GM19324 (cell line): ENCODE measurements at regions not wholly inside any gene's neighbourhood (a gene's known extent, or its start where the extent isn't known, plus 50 kb on each side); places are given as distances from the start of the nearest gene placed in this dataset.
A peak's percentile ranks its signal among the peaks of the same experiment; 100 is the strongest.

Experiments used
- ATAC-seq: cut with Tn5 transposase; IDR thresholded peaks from one replicate; pipeline ENCODE4 v1.9.1; 2021; ENCODE audit warnings: mild to moderate bottlenecking, moderate library complexity; ENCODE audit not compliant: unreplicated experiment, low FRiP score

GRCh38 chr9:16128003-16128402 is 575.2 kb downstream of the CCDC171 start:
- ATAC-seq = no peak

GRCh38 chr9:16131264-16131663 is 578.4 kb downstream of the CCDC171 start:
- no peak for ATAC-seq

DNA sequence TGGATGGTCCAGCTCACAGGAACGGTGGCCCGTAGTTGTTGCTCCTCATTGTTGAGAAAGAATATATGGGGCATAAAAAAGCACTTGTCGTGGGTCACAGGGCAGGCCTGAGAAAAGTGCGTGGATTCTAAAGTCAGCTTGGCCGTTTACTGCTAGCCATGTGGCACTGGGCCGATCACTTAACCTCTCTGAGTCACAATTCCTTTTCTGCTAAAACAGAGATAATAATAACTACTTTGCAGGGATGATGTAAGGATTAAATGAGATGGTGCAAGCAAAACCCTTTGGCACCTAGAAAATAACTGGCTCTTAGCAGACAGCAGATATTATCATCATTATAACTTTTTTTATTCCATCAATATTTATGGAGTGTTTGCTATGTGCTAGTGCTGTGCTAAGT is 579.7 kb downstream of the CCDC171 start:
- no peak for ATAC-seq

DNA sequence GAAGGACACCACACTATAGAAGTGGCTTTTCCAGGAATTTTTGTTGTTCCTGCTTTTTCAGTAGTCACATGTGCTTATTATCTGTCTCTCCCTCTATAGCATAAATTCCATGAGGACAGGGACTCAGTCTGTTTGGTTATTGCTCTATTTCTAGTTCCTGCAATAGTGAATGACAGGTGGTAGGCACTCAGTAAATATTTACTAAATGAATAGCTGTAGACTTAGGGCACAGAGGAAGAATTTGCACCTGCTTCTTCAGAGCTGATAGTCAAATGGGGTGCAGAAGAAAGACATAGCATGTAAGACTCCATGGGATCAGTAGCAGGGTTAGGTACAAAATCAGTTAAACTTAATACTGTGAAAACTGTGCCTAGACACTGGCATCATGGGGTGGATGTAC is 580.2 kb downstream of the CCDC171 start:
- no peak for ATAC-seq

- peak; percentile 51 for ATAC-seq
These were observed 580.8 kb downstream of the CCDC171 start for GRCh38 chr9:16133556-16134227.

GRCh38 chr9:16134351-16134750 is 581.5 kb downstream of the CCDC171 start:
- no peak for ATAC-seq

- no peak for ATAC-seq
These were observed 583.1 kb downstream of the CCDC171 start for GRCh38 chr9:16135968-16136367.

DNA sequence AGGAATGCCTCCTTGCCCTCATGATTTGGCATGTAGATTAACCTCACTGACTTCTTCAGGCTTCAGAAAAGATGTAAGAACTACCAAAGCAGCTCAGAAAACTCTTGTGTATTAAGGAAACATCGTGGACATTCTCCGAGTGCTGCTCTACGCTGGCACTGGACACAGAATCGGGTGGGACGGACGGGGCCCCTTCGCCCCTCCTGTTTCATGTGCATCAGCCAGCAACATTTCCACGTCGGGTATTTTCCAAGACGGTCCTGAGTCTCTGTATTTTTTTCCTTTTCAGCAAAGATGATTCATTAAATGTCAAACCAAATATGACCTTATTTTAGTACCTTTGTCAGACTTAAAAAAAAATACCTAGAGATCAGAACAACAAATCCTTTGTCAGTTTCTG is 583.6 kb downstream of the CCDC171 start:
- no peak for ATAC-seq

GRCh38 chr9:16136961-16137360 is 584.1 kb downstream of the CCDC171 start:
- ATAC-seq = no peak

- ATAC-seq = no peak
These were observed 586.0 kb downstream of the CCDC171 start for GRCh38 chr9:16138561-16139491.

- ATAC-seq = no peak
These were observed 586.9 kb downstream of the CCDC171 start for GRCh38 chr9:16139774-16140173.

GRCh38 chr9:16143310-16143709 is 590.5 kb downstream of the CCDC171 start:
- ATAC-seq = no peak

GRCh38 chr9:16143947-16144890 is 591.4 kb downstream of the CCDC171 start:
- ATAC-seq = no peak

GRCh38 chr9:16145196-16145950 is 592.5 kb downstream of the CCDC171 start:
- no peak for ATAC-seq

DNA sequence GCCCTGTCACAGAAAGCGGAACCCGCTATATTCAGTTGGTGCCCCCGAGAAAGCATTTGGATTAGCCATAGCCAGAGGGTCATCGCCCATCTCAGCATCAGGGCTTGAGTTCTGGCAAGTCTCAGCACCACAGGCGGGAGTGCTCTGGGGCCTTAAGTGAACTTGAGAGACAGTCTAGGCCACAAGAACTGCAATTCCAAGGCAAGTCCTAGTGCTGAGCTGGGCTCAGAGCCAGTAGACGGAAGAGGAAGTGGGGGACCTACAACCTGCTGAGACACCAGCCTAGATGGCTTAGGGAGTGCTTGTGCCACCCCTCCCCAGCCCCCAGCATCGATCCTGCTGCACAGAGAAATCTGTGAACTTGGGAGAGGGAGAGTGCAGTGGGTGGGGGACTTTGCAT is 594.9 kb downstream of the CCDC171 start:
- no peak for ATAC-seq

- no peak for ATAC-seq
These were observed 597.7 kb downstream of the CCDC171 start for GRCh38 chr9:16150501-16150900.

DNA sequence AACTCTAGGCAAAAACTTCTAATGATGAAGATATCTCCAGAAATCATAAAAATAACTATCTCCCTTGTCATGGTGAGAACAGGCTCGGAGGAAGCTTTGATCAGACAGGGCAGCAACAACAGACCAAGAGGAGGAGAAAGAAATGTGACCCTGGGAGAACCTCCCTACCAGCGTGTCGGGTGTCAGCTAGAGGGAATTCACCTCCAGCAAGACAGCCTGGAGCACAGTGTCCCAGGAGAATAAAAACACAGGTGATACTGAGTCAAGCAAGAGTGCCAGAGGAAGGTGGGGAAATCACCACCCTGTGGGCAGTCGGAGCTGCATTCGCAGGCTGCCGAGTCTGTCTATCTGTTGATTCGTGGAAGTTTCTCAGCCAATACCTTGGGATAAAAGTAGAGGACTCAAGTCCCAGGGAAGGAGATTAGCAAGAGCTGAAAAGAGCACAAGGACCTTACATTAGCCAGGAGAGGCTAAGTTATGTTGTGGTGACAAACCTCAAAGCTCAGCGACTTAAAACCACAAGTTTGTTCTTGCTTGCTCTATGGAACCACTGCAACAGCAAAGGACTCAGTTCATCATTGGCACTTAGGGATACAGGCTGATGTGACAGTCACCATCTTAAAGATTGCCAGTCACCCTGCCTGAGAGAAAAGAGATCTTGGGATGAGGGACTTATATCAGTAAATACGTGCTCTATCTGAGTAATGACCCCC is 598.3 kb downstream of the CCDC171 start:
- ATAC-seq = no peak

GRCh38 chr9:16152276-16153101 is 599.6 kb downstream of the CCDC171 start:
- ATAC-seq = no peak

DNA sequence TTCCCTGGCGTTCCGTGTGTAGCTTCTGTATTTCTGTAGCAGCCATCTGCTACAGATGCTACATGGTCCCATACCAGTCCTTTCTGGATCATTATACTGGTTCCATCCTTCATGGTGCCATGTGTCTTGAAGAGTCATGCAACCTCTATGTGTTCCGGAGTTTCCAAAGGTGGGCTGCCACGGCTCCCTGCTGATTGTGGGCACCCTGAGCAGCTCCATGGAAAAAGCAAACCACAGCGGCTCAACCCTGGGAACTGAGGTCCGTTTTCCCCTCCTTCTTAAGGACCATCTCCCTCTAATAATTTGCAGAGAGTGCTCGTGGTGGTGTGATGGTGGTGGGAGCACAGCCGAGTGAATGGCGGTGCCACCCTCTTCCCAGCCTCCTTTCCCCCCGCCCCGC is 600.4 kb downstream of the CCDC171 start:
- no peak for ATAC-seq
